CMK (cell line): ENCODE measurements at regions not wholly inside any gene's neighbourhood (a gene's known extent, or its start where the extent isn't known, plus 50 kb on each side); places are given as distances from the start of the nearest gene placed in this dataset.
"Not testable (repeated sequence)": the region's sequence is repeated elsewhere in the genome, so short reads cannot be mapped to it uniquely, and the experiment has no call there.

Source experiments
- DNase-seq: peaks from one replicate; pipeline ENCODE4 v3.0.0-alpha.2; 2010; ENCODE audit warnings: low read depth

DNA sequence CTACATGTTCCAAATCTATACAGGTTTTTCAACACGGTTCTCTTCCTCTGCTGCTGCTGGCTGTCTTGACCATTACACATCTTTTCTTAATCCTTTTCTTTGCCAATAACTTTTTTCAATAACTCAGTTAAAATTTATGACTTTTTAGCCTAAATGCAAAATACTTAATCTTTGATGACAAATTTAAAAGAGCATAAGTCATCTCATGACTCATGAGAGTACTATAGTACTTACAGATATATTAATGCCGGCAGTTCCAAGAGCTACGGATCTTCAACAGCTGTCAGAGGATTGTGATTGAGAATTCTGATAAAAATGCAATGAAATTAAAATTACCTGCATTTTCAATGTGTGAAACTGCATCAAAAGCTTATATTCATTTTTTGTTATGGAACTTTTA is 105.5 kb downstream of the KPNA2 start:
- no peak for DNase-seq

- no peak for DNase-seq
These were observed 105.2 kb upstream of the AMZ2 start for GRCh38 chr17:68142595-68142994.

DNA sequence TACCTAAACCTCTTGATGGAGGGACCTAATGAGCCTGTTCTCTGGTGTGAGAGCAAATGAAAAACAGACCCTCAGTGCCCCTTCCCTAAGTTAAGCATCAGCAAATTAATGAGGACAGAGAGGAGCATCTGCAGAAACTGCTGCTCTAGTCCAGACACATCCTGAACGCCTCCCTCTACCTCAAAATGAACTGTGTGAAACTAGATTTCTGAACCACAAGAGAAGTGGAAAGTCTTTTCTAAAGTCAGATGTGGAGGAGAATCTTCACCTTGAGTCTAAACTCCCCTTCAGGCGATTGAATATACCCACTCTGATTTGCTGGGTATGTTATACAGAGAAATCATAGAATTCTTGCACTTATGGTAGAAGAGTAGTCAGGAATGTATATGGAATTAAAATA is 104.4 kb upstream of the AMZ2 start:
- DNase-seq: no peak

DNA sequence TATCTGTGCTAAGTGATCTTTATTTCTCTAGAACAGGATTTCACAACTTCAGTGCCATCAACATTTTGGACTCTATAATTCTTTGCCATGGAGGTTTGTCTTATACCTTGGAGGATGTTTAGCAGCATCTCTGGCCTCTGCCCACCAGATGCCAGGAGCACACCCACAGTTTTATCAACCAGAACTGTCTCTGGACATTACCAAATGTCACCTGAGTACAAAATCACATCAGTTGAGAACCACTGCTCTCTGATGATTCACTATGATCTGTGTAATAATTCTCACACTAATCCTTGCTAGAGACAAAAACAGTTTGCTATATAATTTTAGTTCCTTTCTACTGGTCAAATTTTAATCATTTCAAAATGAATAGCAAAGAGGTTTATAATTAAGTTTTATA is 102.8 kb upstream of the AMZ2 start:
- DNase-seq: no peak

GRCh38 chr17:68148936-68149335 is 98.9 kb upstream of the AMZ2 start:
- no peak for DNase-seq

GRCh38 chr17:68152161-68152571 is 95.7 kb upstream of the AMZ2 start:
- no peak for DNase-seq

DNA sequence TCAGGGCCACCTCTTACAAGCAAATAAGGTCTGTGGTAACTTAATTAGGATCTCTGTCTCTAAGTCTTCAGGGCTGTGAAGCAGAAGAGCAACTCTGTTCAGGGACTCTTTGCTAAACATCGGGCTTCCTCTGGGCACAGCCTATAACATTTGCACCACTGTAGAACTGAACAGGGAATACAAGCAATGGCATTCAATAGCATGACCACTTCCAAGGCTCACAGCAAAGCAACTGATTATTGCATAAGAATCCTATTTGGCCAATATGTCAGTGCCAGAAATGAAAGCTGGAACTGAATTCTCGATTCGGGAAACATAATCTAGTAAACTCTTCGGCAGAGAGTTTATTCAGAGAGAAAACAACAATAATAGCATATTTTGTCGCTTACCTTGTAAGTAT is 92.2 kb upstream of the AMZ2 start:
- DNase-seq: no peak

GRCh38 chr17:68161644-68162428 is 86.0 kb upstream of the AMZ2 start:
- no peak for DNase-seq

- not testable (repeated sequence) for DNase-seq
These were observed 79.3 kb upstream of the AMZ2 start for GRCh38 chr17:68168273-68169164.

- DNase-seq: not testable (repeated sequence)
These were observed 78.5 kb upstream of the AMZ2 start for GRCh38 chr17:68169165-68169821.

DNA sequence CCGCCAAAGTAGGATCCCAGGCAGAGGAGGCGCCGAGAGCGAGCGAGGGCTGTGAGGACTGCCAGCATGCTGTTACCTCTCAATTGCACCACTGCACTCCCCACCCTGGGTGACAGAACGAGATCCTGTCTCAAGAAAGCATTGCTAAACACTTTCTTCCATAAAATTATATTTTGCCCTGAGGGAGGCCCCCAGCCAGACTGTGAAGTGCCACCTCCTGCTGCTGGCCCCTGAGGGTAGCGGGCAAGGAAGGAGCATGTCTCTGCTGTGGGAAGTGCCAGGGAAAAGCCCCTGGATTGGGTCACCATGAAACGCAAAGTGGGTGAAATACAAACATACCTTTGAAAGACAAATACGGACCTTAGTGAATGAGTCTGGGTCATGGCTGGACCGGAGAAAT is 78.0 kb upstream of the AMZ2 start:
- no peak for DNase-seq

- no peak for DNase-seq
These were observed 77.6 kb upstream of the AMZ2 start for GRCh38 chr17:68170246-68170645.

DNA sequence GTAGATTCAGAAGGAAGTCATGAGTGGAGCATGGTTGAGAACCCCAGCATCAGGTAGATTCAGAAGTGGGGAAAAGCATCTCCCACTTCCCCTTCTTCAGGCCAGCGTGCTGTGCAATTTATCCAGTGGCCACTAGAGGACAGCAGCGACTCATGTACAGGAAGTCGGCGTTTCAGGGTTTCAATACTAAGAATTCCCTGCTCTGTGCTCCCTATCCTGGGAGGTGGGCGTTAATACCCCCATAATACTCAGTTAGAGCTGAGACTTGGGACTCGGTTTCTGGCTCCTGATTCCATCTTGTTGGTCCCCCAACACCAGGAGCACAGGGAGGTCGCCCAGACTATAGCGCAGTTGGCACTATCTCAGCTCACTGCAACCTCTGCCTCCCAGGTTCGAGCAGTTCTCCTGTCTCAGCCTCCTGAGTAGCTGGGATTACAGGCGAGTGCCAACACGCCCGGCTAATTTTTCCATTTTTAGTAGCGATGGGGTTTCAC is 75.3 kb upstream of the AMZ2 start:
- DNase-seq: peak; percentile 27

DNA sequence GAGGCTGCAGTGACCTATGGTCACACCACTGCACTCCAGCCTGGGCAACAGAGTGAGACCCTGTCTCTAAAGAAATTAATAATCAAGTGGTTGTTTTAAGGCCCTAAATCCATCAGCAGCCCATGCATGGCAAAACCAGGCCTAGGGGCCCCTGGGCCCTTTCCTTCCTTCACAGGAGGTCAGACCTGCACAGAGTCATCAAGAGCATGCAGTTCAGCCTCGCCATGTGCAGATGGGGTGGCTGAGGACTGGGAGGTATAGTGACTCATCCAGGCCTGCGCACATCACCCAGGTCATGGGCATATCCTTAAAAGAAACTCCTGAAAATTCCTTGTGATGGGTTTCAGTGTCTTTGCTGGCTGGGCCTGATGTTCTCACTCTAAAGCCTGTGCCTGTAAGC is 72.4 kb upstream of the AMZ2 start:
- DNase-seq: no peak

DNA sequence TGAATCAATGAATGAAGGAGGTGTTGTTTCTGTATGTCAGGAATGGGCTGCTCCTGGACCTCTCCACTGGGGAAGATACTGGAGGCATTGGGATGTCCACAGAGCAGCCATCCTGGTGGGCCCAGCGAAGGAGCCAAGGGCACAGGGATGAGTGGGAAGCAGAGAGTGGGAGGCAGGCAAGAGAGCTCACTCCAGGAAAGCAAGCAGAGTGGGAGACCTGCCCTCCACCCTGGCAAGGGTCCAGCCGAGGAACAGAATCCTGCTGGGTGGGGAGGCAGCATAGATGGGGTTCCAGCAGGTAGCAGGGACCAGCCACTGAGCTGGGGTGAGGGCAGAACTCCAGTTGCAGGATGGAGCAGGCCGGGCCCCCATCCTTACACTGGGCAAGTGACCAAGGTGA is 71.9 kb upstream of the AMZ2 start:
- DNase-seq: no peak

DNA sequence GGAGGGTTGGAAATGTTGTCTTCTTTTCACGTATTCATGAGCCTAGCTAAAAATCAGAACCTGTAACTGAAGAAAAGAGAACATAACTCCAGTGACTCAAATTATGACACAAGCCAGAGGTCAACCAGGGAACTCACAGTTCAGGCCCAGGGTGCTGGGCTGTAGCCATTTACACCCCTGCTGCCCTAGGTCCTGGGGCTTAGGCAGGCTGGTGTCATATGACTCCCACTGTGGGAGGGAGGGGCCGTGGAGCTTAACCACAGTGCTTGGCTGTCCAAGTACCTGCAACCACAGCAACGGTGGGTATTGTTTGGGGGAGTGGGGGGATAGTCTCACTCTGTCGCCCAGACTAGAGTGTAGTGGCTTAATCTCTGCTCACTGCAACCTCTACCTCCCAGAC is 71.1 kb upstream of the AMZ2 start:
- no peak for DNase-seq

- DNase-seq: no peak
These were observed 69.0 kb upstream of the AMZ2 start for GRCh38 chr17:68178831-68179230.

DNA sequence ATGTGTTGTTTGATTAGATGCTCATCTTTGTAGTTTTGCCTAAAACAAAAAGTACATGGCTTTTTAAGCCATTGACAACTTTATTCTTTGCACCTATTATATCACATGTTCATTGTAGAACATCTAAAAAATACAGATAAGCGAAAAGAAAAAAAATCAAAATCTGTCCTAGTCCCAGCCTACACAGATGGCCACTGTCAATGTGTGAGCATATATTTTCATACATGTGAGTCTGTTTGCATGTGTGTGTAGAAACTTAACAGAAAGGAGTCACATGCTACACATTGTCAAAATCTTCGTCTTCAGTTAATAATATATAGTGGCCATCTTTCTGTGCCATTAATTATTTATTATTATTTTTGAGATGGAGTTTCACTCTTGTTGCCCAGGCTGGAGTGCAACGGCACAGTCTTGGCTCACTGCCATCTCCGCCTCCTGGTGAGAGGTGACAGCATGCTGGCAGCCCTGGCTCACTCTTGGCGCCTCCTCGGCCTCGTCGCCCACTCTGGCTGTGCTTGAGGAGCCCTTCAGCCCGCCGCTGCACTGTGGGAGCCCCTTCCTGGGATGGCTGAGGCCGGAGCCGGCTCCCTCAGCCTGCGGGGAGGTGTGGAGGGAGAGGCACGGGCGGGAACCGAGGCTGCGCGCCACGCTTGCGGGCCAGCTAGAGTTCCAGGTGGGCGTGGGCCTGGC is 68.5 kb upstream of the AMZ2 start:
- DNase-seq: no peak

DNA sequence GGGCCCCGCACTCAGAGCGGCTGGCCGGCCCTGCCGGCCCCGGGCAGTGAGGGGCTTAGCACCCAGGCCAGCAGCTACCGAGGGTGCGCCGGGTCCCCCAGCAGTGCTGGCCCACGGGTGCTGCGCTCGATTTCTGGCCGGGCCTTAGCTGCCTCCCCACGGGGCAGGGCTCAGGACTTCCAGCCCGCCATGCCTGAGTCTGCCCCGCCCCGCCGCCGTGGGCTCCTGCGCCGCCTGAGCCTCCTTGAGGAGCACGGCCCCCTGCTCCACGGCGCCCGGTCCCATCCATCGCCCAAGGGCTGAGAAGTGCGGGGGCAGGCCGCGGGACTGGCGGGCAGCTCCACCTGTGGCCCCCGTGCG is 67.9 kb upstream of the AMZ2 start:
- DNase-seq: no peak

DNA sequence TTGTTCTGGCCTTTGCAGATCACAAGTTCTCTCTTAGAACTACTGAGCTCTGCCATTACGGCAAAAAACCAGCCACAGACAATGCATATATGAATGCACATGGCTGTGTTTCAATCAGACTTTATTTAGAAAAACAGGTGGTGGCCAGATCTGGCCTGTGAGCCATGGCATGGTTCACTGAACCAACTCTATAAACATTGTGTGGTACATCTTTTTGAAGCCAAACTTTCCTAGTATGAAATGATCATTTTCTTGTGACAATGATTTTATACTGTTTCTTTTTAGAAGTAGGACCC is 65.9 kb upstream of the AMZ2 start:
- DNase-seq: no peak

DNA sequence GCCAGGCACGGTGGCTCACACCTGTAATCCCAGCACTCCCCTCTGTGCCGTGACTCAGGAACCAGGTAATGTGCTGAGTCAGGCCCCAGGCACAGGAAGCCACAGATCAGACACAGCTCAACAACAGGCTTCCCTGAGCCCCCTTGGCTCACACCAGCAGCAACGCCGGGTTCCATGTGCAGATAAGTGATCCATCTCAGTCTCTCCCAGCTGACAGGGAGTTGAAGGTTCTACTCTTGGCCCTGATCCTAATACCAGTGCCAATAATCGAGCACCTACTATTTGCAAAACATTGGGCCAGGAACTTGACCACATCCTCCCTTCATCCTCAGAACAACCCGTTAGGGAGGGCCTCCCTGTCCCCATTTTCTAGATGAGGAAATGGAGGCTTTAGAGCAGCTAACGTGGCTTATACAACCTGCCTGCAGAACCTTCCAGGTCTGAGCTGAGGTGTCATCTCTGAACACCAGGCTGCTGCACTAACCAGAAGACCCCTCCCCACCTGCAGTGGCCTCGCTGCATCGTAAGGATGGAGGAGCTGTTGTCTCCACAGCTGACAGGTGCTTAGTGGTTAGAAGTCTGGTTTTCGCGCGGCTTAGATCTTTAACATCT is 64.8 kb upstream of the AMZ2 start:
- no peak for DNase-seq

- DNase-seq: no peak
These were observed 63.7 kb upstream of the AMZ2 start for GRCh38 chr17:68184141-68184571.
